Heart left ventricle (tissue), 16 donors: ENCODE measurements at regions not wholly inside any gene's neighbourhood (a gene's known extent, or its start where the extent isn't known, plus 50 kb on each side); places are given as distances from the start of the nearest gene placed in this dataset.

ENCODE experiments used
- ATAC-seq, 4 donors: fragments of 200-7000 bp; cut with Tn5 transposase; one replicate each; pipeline ENCODE4 v1.9.1; 2020 to 2022; ENCODE audit warnings: moderate library complexity in 4 of 4, mild to moderate bottlenecking in 3 of 4, moderate number of reproducible peaks in 1 of 4
- DNase-seq, 5 donors: peaks; one replicate each; pipeline ENCODE4 v3.0.0-alpha.2; 2020
- H3K27ac ChIP-seq, 12 donors: fragments of 200-600 bp; sonication (generic) in 4 of 12; one replicate each; pipeline versions ENCODE4 v1.5.0 to v1.8.0; 2016 to 2022; ENCODE audit warnings: mild to moderate bottlenecking in 2 of 12
- H3K27me3 ChIP-seq, 9 donors: fragments of 200-600 bp; sonication (generic) in 2 of 9; one replicate each; pipeline versions ENCODE4 v1.5.1 to v1.8.0; 2016 to 2022; ENCODE audit warnings: mild to moderate bottlenecking in 3 of 9
- H3K36me3 ChIP-seq, 9 donors: fragments of 200-600 bp; sonication (generic) in 2 of 9; one replicate each; pipeline versions ENCODE4 v1.5.0 to v1.8.0; 2018 to 2022; ENCODE audit warnings: mild to moderate bottlenecking in 2 of 9
- H3K4me1 ChIP-seq, 12 donors: fragments of 200-600 bp; sonication (generic) in 4 of 12; one replicate each; pipeline versions ENCODE4 v1.5.0 to v1.8.0; 2016 to 2022; ENCODE audit warnings: mild to moderate bottlenecking in 3 of 12
- H3K4me3 ChIP-seq, 12 donors: fragments of 200-600 bp; sonication (generic) in 4 of 12; one replicate each; pipeline versions ENCODE4 v1.5.0 to v1.8.0; 2017 to 2022; ENCODE audit warnings: mild to moderate bottlenecking in 9 of 12, moderate library complexity in 4 of 12
- H3K9me3 ChIP-seq, 12 donors: fragments of 200-600 bp; sonication (generic) in 4 of 12; one replicate each; pipeline versions ENCODE4 v1.5.0 to v1.8.0; 2016 to 2022; ENCODE audit warnings: mild to moderate bottlenecking in 1 of 12
- POLR2A ChIP-seq, 2 donors: fragments of 450-650 bp; IDR thresholded peaks; one replicate each; pipeline ENCODE4 v1.6.1; 2017; ENCODE audit warnings: antibody characterized with exemption in 2 of 2, mild to moderate bottlenecking in 2 of 2, moderate library complexity in 2 of 2
- WGBS, 4 donors: extraction: QIAGEN DNeasy Blood & Tissue Kit in 2 of 4; methylation state at CpG; one replicate each; pipeline versions ENCODE4 v1.1.5 to v1.1.7; 2013 to 2018; 5-methylcytosine and 5-hydroxymethylcytosine counted together
- intact Hi-C, 10 donors: fragments of 100-400 bp; cut with DNase I; formaldehyde crosslinking; loops; one replicate each; pipeline versions ENCODE4 v1.11.1 to v1.14.2; 2022
- TF ChIP-seq, protein P1 (sequence below), 12 donors: fragments of 200-600 bp; sonication (generic) in 4 of 12; IDR thresholded peaks; one replicate each; pipeline versions ENCODE4 v1.5.0 to v1.8.0; 2018 to 2022; ENCODE audit warnings: antibody characterized with exemption in 12 of 12, mild to moderate bottlenecking in 5 of 12
- donor health status: ischemic (EF 13 %, LVEDD 7.1; RV severe dilation, severe dysfunction).
- donor health status: healthy with polysubstance abuse.
- donor health status: DM: no; HTN: yes; CAD: no.
- donor health status: DM: no; HTN: no; CAD: no.
- donor health status: ischemic (EF 25% LVEDD 6.9; RV normal size, moderate dysfunction).
- donor health status: ischemic (EF 25% LVEDD 5.7; RV mildly dilated, moderate dysfunction).
- donor health status: healthy.
- donor health status: DM: yes; HTN: yes; CAD: no.
- donor health status: ischemic (EF 35%, LVEDD 5.7; RV mildly dilated, moderate dysfunction).
- donor health status: nonischemic (EF 11% LVEDD 7.7; RV severe dilation, severe dysfunction).
- donor health status: DM: yes; HTN: yes; CAD: no.
- donor health status: PGD.
- donor health status: ischemic (EF 29% LVEDD 5.4; RV normal size, mild dysfunction).
- donor health status: nonischemic (EF 23%, LVEDD 6.1; RV moderate dilation, normal function).

DNA sequence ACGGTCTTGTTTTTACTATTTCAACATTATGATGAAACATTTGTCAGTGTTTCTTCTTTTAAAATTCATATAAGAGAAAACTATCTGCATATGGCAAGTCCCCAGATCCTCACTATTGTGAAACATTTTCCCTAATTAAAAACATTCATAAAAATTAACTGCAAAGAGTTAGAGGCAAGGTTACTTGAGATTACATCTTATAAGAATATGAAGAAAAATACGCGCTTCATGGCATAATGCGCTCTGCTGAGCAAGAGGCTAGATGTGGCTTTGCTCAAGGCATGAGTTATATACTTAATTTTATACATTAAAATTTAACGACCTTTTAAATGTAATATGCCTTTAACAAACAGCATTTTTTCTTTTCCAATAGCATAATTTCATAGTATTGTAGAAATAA is 166.4 kb upstream of the RPRM start:
- Histone ChIP-seq H3K36me3 (no peaks in the 10 kb centered on the region), H3K4me3 (no peak overlapping the region), H3K27me3 (no peaks in the 10 kb centered on the region), H3K9me3 (peaks cover 0 to 4% (median 0%) of the 10 kb centered on the region in 12 donors), H3K27ac (no peak overlapping the region), H3K4me1 (no peaks in the 10 kb centered on the region)
- WGBS, 4 donors: 80 to 82% (median 81%) methylated on average over 5 of the region's 5 CpGs
- no peak for ATAC-seq
- TF ChIP-seq POLR2A (IDR thresholded peaks at IDR 0.05): no peak
- TF ChIP-seq, protein P1, sequence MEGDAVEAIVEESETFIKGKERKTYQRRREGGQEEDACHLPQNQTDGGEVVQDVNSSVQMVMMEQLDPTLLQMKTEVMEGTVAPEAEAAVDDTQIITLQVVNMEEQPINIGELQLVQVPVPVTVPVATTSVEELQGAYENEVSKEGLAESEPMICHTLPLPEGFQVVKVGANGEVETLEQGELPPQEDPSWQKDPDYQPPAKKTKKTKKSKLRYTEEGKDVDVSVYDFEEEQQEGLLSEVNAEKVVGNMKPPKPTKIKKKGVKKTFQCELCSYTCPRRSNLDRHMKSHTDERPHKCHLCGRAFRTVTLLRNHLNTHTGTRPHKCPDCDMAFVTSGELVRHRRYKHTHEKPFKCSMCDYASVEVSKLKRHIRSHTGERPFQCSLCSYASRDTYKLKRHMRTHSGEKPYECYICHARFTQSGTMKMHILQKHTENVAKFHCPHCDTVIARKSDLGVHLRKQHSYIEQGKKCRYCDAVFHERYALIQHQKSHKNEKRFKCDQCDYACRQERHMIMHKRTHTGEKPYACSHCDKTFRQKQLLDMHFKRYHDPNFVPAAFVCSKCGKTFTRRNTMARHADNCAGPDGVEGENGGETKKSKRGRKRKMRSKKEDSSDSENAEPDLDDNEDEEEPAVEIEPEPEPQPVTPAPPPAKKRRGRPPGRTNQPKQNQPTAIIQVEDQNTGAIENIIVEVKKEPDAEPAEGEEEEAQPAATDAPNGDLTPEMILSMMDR (IDR thresholded peaks at IDR 0.05): no peak
- no peak for DNase-seq
- intact Hi-C loops: no loop called here

DNA sequence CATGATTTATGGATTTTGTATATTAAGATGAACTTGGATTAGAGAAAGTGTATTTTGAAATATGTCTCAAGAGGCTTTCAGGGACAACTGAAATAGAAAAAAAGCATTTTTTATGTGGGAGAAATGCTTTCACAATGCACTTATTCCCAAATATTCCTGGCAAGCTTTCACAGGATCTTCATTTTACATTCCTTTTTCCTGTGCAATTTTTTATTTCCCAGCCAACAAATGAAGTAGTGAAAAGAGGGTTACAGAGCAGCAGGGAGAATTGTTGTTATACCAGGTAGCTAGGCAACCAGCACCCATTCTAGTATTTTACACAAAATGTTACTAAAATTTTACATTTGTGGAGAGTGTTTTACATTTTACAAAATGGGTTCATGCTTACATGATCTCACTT is 167.0 kb upstream of the RPRM start:
- ATAC-seq: no peak
- TF ChIP-seq, protein P1 (IDR thresholded peaks at IDR 0.05): no peak
- no peak for TF ChIP-seq POLR2A (IDR thresholded peaks at IDR 0.05)
- DNase-seq: no peak
- Histone ChIP-seq H3K27me3 (no peaks in the 10 kb centered on the region), H3K36me3 (no peaks in the 10 kb centered on the region), H3K4me3 (no peak overlapping the region), H3K27ac (no peak overlapping the region), H3K9me3 (peaks cover 0 to 3% (median 0%) of the 10 kb centered on the region in 12 donors), H3K4me1 (no peaks in the 10 kb centered on the region)
- intact Hi-C loops: no loop called here

DNA sequence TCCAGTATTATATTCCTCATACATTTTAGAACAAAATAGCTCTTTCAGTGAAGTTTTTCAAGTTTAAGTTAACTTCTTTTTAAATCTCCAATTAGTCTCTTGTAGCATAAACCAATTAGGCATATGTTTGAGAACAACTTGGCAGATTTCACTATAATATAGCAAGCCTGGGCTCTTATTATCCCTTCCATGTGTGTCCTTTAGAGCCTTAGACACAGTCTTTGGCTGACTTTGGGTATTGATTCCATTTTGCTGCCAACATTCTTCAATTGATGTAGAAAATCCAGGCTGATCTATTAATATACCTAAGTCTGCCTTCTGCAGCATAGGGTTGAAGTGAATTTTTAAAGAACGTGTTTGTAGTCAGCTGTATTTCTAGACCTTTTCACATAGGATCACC is 179.1 kb upstream of the RPRM start:
- WGBS, 4 donors: 78 to 100% (median 88%) methylated on average over 1 of the region's 1 CpG

DNA sequence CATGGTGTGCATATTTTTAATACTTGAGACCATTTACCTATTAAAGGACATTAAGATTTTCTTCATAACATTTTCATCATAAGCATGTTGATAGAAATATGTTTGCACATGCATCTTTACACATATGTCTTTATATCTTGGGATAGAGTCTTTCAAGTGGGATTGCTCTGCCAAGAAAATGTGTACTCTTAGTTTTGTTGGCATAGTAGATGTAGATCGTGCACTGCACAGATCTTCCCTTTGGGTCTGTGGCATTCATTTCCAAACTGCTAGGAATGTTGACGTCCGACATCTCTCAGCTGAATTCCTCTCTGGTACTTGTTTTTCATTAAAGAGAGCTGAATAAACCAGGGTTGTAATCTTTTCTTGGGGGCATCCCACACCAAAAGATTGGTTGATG is 183.2 kb upstream of the RPRM start:
- 79 to 92% (median 82%) methylated on average over 3 of the region's 3 CpGs for WGBS, 4 donors
- intact Hi-C loops: no loop called here
- H3K4me1 ChIP-seq: no peaks in the 10 kb centered on the region
- no peak overlapping the region for H3K27ac ChIP-seq
- TF ChIP-seq POLR2A (IDR thresholded peaks at IDR 0.05): no peak
- TF ChIP-seq, protein P1 (IDR thresholded peaks at IDR 0.05): no peak
- ATAC-seq (no peak), DNase-seq (no peak)
- no peaks in the 10 kb centered on the region for H3K36me3 ChIP-seq
- no peaks in the 10 kb centered on the region for H3K27me3 ChIP-seq
- peaks cover 0 to 9% (median 0%) of the 10 kb centered on the region in 12 donors for H3K9me3 ChIP-seq
- no peak overlapping the region for H3K4me3 ChIP-seq

More for the DNA sequence above, 179.1 kb upstream of the RPRM start:
- Histone ChIP-seq H3K27ac (no peak overlapping the region), H3K9me3 (peaks cover 0 to 3% (median 0%) of the 10 kb centered on the region in 12 donors), H3K4me3 (no peak overlapping the region), H3K27me3 (no peaks in the 10 kb centered on the region), H3K4me1 (no peaks in the 10 kb centered on the region), H3K36me3 (no peaks in the 10 kb centered on the region)
- no peak for DNase-seq
- no peak for ATAC-seq
- intact Hi-C loops: no loop called here
- no peak for TF ChIP-seq POLR2A (IDR thresholded peaks at IDR 0.05)
- TF ChIP-seq, protein P1 (IDR thresholded peaks at IDR 0.05): no peak
